IPS-18a (cell line): ENCODE measurements at regions not wholly inside any gene's neighbourhood (a gene's known extent, or its start where the extent isn't known, plus 50 kb on each side); places are given as distances from the start of the nearest gene placed in this dataset.

Source experiments
- H3K27ac ChIP-seq: one replicate; pipeline ENCODE4 v1.5.1; 2013; ENCODE audit warnings: low read length
- H3K27me3 ChIP-seq: one replicate; pipeline ENCODE4 v1.6.1; 2013; ENCODE audit warnings: mild to moderate bottlenecking, low read length; ENCODE audit not compliant: control insufficient read depth, insufficient read depth
- H3K36me3 ChIP-seq: one replicate; pipeline ENCODE4 v1.6.1; 2013; ENCODE audit warnings: low read depth, low read length; ENCODE audit not compliant: control insufficient read depth
- H3K4me1 ChIP-seq: one replicate; pipeline ENCODE4 v1.6.1; 2013; ENCODE audit warnings: low read depth, low read length; ENCODE audit not compliant: control insufficient read depth
- H3K4me3 ChIP-seq: one replicate; pipeline ENCODE4 v1.5.1; 2013; ENCODE audit warnings: low read length
- H3K9ac ChIP-seq: one replicate; pipeline ENCODE4 v1.6.1; 2013; ENCODE audit warnings: mild to moderate bottlenecking, low read length, moderate library complexity
- H3K9me3 ChIP-seq: one replicate; pipeline ENCODE4 v1.6.1; 2013; ENCODE audit warnings: low read depth, low read length; ENCODE audit not compliant: control insufficient read depth

GRCh38 chr16:86755571-86756006 lies 177.2 kb downstream of the FOXL1 start:
- no peaks in the 10 kb centered on the region for H3K9me3 ChIP-seq
- no peak overlapping the region for H3K9ac ChIP-seq
- no peak overlapping the region for H3K4me3 ChIP-seq
- H3K27ac ChIP-seq, result no peak overlapping the region
- H3K36me3 ChIP-seq, result no peaks in the 10 kb centered on the region
- H3K27me3 ChIP-seq, result peaks cover 14% of the 10 kb centered on the region
- peaks cover 6% of the 10 kb centered on the region for H3K4me1 ChIP-seq

- no peak overlapping the region for H3K9ac ChIP-seq
- no peaks in the 10 kb centered on the region for H3K9me3 ChIP-seq
- peaks cover 18% of the 10 kb centered on the region for H3K27me3 ChIP-seq
- no peak overlapping the region for H3K4me3 ChIP-seq
- H3K27ac ChIP-seq, result no peak overlapping the region
- no peaks in the 10 kb centered on the region for H3K36me3 ChIP-seq
- H3K4me1 ChIP-seq, result peaks cover 6% of the 10 kb centered on the region
Measured at GRCh38 chr16:86756882-86757703, 178.7 kb downstream of the FOXL1 start.

- Histone ChIP-seq H3K9ac (no peak overlapping the region), H3K27ac (no peak overlapping the region), H3K27me3 (peaks cover 18% of the 10 kb centered on the region)
Measured at GRCh38 chr16:86757704-86758040, 179.3 kb downstream of the FOXL1 start.

GRCh38 chr16:86758932-86759331 lies 180.6 kb downstream of the FOXL1 start:
- no peaks in the 10 kb centered on the region for H3K36me3 ChIP-seq
- H3K9me3 ChIP-seq, result no peaks in the 10 kb centered on the region
- peaks cover 6% of the 10 kb centered on the region for H3K4me1 ChIP-seq
- H3K27me3 ChIP-seq, result peaks cover 22% of the 10 kb centered on the region
- no peak overlapping the region for H3K27ac ChIP-seq
- no peak overlapping the region for H3K4me3 ChIP-seq
- H3K9ac ChIP-seq, result no peak overlapping the region

More at GRCh38 chr16:86757704-86758040, 179.3 kb downstream of the FOXL1 start:
- Histone ChIP-seq H3K9me3 (no peaks in the 10 kb centered on the region), H3K36me3 (no peaks in the 10 kb centered on the region), H3K4me3 (no peak overlapping the region), H3K4me1 (peaks cover 6% of the 10 kb centered on the region)

- peaks cover 22% of the 10 kb centered on the region for H3K27me3 ChIP-seq
- no peaks in the 10 kb centered on the region for H3K36me3 ChIP-seq
- no peaks in the 10 kb centered on the region for H3K9me3 ChIP-seq
- H3K9ac ChIP-seq, result no peak overlapping the region
- H3K4me3 ChIP-seq, result no peak overlapping the region
- H3K27ac ChIP-seq, result no peak overlapping the region
- H3K4me1 ChIP-seq, result peaks cover 6% of the 10 kb centered on the region
Measured at GRCh38 chr16:86761111-86762031, 183.0 kb downstream of the FOXL1 start.

GRCh38 chr16:86762095-86762494 lies 183.7 kb downstream of the FOXL1 start:
- peaks cover 22% of the 10 kb centered on the region for H3K27me3 ChIP-seq
- peaks cover 6% of the 10 kb centered on the region for H3K4me1 ChIP-seq
- no peaks in the 10 kb centered on the region for H3K36me3 ChIP-seq
- no peak overlapping the region for H3K27ac ChIP-seq
- no peak overlapping the region for H3K9ac ChIP-seq
- H3K9me3 ChIP-seq, result no peaks in the 10 kb centered on the region
- no peak overlapping the region for H3K4me3 ChIP-seq

- Histone ChIP-seq H3K9ac (no peak overlapping the region), H3K27me3 (peaks cover 20% of the 10 kb centered on the region), H3K9me3 (no peaks in the 10 kb centered on the region), H3K36me3 (no peaks in the 10 kb centered on the region), H3K4me1 (peaks cover 6% of the 10 kb centered on the region), H3K27ac (no peak overlapping the region), H3K4me3 (no peak overlapping the region)
Measured at GRCh38 chr16:86763819-86764218, 185.5 kb downstream of the FOXL1 start.

- Histone ChIP-seq H3K27ac (no peak overlapping the region), H3K9ac (no peak overlapping the region), H3K9me3 (no peaks in the 10 kb centered on the region), H3K27me3 (peaks cover 15% of the 10 kb centered on the region), H3K4me1 (no peaks in the 10 kb centered on the region), H3K36me3 (no peaks in the 10 kb centered on the region), H3K4me3 (no peak overlapping the region)
Measured at GRCh38 chr16:86764551-86764950, 186.2 kb downstream of the FOXL1 start.

GRCh38 chr16:86765389-86766026 lies 187.2 kb downstream of the FOXL1 start:
- Histone ChIP-seq H3K27me3 (peaks cover 8% of the 10 kb centered on the region), H3K9me3 (no peaks in the 10 kb centered on the region), H3K4me3 (no peak overlapping the region), H3K36me3 (no peaks in the 10 kb centered on the region), H3K9ac (no peak overlapping the region), H3K4me1 (no peaks in the 10 kb centered on the region), H3K27ac (no peak overlapping the region)

GRCh38 chr16:86766700-86767099 lies 188.4 kb downstream of the FOXL1 start:
- Histone ChIP-seq H3K4me3 (no peak overlapping the region), H3K9ac (no peak overlapping the region), H3K4me1 (no peaks in the 10 kb centered on the region), H3K36me3 (no peaks in the 10 kb centered on the region), H3K27ac (no peak overlapping the region), H3K9me3 (no peaks in the 10 kb centered on the region), H3K27me3 (peaks cover 4% of the 10 kb centered on the region)

- Histone ChIP-seq H3K27ac (no peak overlapping the region), H3K4me1 (no peaks in the 10 kb centered on the region), H3K9ac (no peak overlapping the region), H3K27me3 (peaks cover 4% of the 10 kb centered on the region), H3K4me3 (no peak overlapping the region), H3K9me3 (no peaks in the 10 kb centered on the region), H3K36me3 (no peaks in the 10 kb centered on the region)
Measured at GRCh38 chr16:86768228-86768791, 190.0 kb downstream of the FOXL1 start.
